ENCODE measurements at regions not wholly inside any gene's neighbourhood (a gene's known extent, or its start where the extent isn't known, plus 50 kb on each side); places are given as distances from the start of the nearest gene placed in this dataset.

- H4K20me1 ChIP-seq (ENCODE audit: insufficient read depth), result no peaks in the 10 kb centered on the region
- no peak overlapping the region for H3K4me3 ChIP-seq (ENCODE audit: low read length)
- no peaks in the 10 kb centered on the region for H3K9me2 ChIP-seq (ENCODE audit: insufficient read depth, low read length)
- no peak for TF ChIP-seq REST (IDR thresholded peaks at IDR 0.05; ENCODE audit: borderline replicate concordance)
- H3K27me3 ChIP-seq (ENCODE audit: insufficient read depth, low read depth, low read length), result no peaks in the 10 kb centered on the region
- H3F3A ChIP-seq (ENCODE audit: insufficient read depth, low read length, poor library complexity, severe bottlenecking), result no peaks in the 10 kb centered on the region
- H3K79me2 ChIP-seq (replicated peaks; ENCODE audit: insufficient read depth, low read length), result no peaks in the 10 kb centered on the region
- no peak overlapping the region for H3K9ac ChIP-seq (ENCODE audit: low read length)
- no peaks in the 10 kb centered on the region for H3K9me3 ChIP-seq (ENCODE audit: low read length)
- no peaks in the 10 kb centered on the region for H3K36me3 ChIP-seq (ENCODE audit: insufficient read depth, low read length)
- no peak overlapping the region for H2AFZ ChIP-seq (ENCODE audit: low read depth, low read length)
- no peak overlapping the region for H3K27ac ChIP-seq (ENCODE audit: low read length)
- no peak overlapping the region for H3K4me2 ChIP-seq (ENCODE audit: low read length)
These were observed 115.6 kb upstream of the IRX4 start for GRCh38 chr5:1998348-1998669.

GRCh38 chr5:1997640-1998347, 115.1 kb upstream of the IRX4 start:
- no peaks in the 10 kb centered on the region for H3K9me2 ChIP-seq (ENCODE audit: insufficient read depth, low read length)
- no peak overlapping the region for H3K9ac ChIP-seq (ENCODE audit: low read length)
- TF ChIP-seq SMC3 (conservative IDR thresholded peaks at IDR 0.05; ENCODE audit: poor library complexity), result no peak
- no peak for TF ChIP-seq TAF1 (IDR thresholded peaks at IDR 0.05; ENCODE audit: low read depth)
- no peak for TF ChIP-seq MXI1 (conservative IDR thresholded peaks at IDR 0.05; ENCODE audit: poor library complexity, severe bottlenecking)
- TF ChIP-seq POLR2AphosphoS5 (IDR thresholded peaks at IDR 0.05), result no peak
- no peak for TF ChIP-seq EZH2 (IDR thresholded peaks at IDR 0.05; ENCODE audit: borderline replicate concordance, insufficient read depth, low read length, poor library complexity, severe bottlenecking)
- no peak for TF ChIP-seq REST (IDR thresholded peaks at IDR 0.05; ENCODE audit: borderline replicate concordance)
- no peak for TF ChIP-seq EP300 (conservative IDR thresholded peaks at IDR 0.05; ENCODE audit: poor library complexity, severe bottlenecking)
- no peak for TF ChIP-seq RAD21 (conservative IDR thresholded peaks at IDR 0.05)
- TF ChIP-seq CTCF (IDR thresholded peaks at IDR 0.05; ENCODE audit: poor library complexity, severe bottlenecking), result no peak

More at GRCh38 chr5:1997640-1998347, 115.1 kb upstream of the IRX4 start:
- Histone ChIP-seq H3K36me3 (ENCODE audit: insufficient read depth, low read length) (no peaks in the 10 kb centered on the region), H3K9me3 (ENCODE audit: low read length) (no peaks in the 10 kb centered on the region), H3K4me2 (ENCODE audit: low read length) (no peak overlapping the region), H3K27me3 (ENCODE audit: insufficient read depth, low read depth, low read length) (no peaks in the 10 kb centered on the region), H2AFZ (ENCODE audit: low read depth, low read length) (no peak overlapping the region), H3K4me3 (ENCODE audit: low read length) (no peak overlapping the region), H4K20me1 (ENCODE audit: insufficient read depth) (no peaks in the 10 kb centered on the region), H3K79me2 (replicated peaks; ENCODE audit: insufficient read depth, low read length) (no peaks in the 10 kb centered on the region), H3K27ac (ENCODE audit: low read length) (no peak overlapping the region), H3F3A (ENCODE audit: insufficient read depth, low read length, poor library complexity, severe bottlenecking) (no peaks in the 10 kb centered on the region)

Data from neural cell (in vitro differentiated cells).